Mesenteric fat pad (tissue), 1 donor: ENCODE measurements at regions not wholly inside any gene's neighbourhood (a gene's known extent, or its start where the extent isn't known, plus 50 kb on each side); places are given as distances from the start of the nearest gene placed in this dataset.
"Not testable (repeated sequence)": the region's sequence is repeated elsewhere in the genome, so short reads cannot be mapped to it uniquely, and the experiment has no call there.

ENCODE experiments used
- DNase-seq: peaks from one replicate; pipeline ENCODE4 v3.0.0-alpha.2; 2020; ENCODE audit warnings: low spot score
- donor health status: DM: yes; HTN: yes; CAD: no.

DNA sequence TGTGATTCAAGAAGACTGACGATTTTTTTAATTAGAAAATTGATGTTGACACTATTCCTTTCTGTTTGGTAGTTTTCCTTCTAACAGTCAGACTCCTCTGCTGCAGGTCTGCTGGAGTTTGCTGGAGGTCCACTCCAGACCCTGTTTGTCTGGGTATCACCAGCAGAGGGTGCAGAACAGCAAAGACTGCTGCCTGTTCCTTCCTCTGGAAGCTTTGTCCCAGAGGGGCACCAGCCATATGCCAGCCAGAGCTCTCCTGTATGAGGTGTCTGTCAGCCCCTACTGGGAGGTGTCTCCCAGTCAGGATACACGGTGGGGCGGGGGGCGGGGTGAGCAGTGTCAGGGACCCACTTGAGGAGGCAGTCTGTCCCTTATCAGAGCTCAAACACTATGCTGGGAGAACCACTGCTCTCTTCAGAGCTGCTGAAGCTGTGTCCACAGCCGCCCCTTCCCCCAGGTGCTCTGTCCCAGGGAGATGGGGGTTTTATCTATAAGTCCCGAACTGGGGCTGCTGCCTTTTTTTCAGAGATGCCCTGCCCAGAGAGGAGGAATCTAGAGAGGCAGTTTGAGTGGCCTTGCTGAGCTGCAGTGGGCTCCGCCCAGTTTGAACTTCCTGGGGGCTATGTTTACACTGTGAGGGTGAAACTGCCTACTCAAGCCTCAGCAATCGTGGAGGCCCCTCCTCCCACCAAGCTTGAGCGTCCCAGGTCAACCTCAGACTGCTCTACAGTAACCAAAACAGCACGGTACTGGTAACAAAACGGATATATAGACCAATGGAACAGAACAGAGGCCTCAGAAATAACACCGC, 1358.1 kb upstream of the CHAC2 start:
- DNase-seq, result not testable (repeated sequence)

DNA sequence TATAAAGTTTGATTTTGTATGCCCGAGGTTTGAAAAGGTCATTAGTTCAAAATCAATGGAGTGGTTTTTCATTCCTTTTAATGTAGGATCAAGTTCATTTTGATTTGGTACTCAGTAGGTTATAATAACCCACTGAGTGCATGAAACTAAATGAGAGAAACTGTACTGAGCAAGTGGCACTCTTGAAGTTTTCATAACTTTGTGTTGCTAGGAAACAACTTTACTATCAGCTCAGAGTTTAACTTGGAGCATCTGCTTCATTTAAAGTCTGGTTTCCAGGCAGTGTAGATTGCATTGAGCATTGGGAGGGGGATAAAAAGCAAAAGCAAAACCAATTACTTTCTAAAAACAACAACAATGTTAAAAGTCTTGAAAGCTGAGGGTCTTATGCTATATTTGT, 1361.6 kb upstream of the CHAC2 start:
- DNase-seq, result no peak

DNA sequence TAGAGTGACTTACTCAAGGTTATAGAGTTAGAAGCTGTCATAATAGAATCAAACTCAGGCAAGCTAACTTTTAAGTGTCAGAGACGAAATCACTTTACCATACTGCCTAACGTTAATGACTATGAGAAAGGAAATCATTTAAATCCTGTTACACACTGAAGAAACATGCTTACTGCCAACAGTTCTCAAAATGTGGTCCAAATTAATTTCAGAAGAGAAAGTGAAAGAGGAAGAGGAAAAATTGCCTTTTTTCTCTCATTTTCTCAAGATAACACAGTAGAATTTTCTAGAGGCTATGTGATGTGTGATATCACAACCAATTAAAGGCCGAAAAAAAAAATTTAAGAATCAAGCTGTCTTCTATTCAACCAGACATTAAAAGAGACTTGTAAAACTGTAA, 1362.7 kb upstream of the CHAC2 start:
- DNase-seq, result no peak

DNA sequence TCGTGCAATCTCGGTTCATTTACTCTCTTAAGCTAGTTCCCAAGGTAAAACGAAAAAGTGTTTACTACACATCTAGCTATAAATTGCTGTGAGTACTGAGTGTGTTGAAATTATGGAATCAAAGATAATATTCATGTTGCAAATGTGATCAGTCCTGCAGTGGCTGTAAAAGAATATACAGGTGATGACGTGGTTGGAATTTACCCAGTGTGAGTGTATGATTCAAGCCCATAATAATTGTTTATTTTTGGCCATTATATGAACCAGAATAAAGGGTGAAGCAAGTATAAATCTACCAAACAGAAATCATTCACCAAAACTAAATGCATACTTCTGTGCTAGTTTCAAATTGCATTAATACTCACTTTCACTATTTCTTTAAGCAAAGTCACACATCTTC, 1363.6 kb upstream of the CHAC2 start:
- DNase-seq, result no peak

DNA sequence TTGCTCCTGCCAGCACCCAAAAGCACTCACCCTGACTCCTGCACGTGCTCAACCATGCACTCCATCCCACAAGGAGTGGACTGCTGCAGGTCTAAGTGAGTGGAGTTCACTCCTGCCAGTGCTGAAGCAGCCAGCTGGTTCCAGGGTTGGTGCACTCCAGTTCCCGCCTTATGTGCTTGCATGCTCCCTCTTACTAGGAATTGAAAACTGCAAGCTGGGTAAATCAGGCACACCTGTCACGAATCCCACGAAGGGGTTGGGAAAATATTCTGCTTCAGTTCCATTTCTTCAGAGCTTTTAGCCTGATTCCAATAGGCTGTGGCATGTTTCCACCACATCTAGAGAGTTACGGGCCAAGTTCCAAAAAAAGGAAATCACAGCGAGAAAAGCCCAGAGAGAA, 1365.5 kb upstream of the CHAC2 start:
- DNase-seq, result no peak

DNA sequence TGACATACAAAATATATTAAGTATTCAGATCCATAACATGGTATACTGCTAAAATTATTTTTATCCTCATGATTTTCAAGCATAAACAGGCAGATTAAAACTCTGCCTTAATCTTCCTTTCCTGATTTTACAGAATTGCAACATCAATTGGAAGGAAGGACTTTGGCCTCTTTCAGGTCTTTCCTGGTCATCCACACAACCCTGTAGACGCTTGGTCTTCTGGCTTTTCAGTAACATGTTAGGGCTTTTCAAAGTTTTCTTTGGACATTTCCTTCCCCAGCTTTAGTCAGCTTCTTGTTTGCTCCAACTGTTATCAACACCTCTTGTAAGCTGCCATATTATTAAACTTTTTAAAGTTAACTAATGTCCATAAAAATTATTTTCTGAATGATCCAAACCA, 1364.9 kb upstream of the NRXN1 start:
- no peak for DNase-seq

DNA sequence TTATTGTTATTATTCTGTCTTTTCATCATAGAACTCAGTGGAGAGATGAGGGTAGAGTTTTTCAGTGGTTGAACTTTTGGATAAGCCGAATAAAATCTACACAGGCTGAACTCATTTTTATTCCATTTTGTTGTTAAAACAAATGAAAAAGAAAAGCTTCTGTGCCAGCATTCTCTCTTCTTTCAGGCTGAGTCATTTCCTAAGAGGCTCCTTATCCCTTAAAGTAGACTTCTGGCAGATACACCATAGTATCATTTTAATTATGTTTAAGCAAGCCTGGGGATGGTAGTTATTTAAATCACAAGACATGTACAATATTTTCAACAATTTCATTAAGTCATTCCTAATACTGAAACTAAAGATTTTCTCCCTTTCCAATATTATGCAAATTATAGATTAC, 1364.0 kb upstream of the NRXN1 start:
- DNase-seq, result no peak

DNA sequence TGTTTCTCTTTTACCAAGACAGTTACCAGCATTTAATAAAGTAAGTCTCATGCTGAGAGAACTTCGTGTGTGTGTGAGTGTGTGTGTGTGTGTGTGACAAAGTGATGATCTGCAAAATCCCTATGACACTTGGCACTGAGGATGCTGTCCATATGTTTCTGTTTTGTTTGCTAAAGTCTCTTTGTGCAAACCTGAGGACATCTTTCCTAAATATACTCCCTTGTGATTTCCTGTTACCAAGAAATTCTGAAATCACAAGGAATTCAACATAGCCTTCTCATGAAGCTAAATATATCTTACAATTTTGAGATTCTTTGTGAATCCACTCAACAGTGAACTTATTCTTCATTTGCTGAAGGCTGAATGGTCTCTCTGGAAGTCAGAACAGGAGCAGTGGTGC, 1359.7 kb upstream of the NRXN1 start:
- no peak for DNase-seq

DNA sequence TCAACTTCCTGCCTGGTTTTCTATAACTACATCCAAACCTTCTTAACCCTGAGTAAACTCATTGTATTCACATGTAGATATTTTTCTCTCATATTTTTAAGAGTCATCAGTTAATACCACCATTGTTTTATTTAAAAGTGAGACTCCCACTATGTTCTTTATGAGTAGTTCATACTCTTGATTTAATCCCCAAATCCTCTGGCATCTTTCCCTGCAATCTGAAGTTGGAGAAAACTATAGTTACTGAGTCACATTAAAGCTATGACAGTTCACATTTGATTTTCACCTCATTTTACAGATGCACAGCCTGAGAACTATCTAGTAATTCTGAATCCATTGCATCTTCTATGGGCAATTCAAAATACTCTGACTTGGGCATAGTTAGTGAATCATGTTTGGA, 1358.7 kb upstream of the NRXN1 start:
- no peak for DNase-seq

DNA sequence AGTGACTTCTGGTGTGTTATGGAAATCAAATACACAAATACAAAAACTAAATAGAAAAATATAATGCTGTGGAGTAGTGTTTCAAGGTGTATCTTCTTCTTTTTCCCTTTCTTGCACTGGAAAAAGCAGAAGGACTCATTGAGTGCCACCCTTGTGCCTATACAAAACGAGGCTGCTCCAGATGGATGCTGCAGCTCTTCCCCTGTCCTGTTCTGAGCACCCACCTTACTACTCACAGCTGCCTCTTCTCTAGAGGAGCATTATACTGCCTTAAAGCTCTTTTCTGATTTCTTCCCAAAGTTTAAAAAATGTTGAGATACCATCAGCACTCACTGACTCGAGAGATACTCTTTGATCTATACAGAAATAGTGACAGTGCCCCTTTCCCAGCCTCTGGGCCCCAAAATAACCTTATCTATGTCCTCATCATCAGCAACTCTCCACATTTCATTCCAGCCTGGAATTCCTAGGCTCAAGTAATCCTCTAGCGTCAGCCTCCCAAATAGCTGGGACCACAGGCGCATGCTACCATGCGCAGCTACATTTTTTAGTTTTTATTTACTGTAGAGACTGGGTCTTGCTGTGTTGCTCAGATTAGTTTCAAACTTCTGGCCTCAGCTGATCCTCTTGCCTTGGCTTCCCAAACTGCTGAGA, 1356.1 kb upstream of the NRXN1 start:
- DNase-seq, result no peak

DNA sequence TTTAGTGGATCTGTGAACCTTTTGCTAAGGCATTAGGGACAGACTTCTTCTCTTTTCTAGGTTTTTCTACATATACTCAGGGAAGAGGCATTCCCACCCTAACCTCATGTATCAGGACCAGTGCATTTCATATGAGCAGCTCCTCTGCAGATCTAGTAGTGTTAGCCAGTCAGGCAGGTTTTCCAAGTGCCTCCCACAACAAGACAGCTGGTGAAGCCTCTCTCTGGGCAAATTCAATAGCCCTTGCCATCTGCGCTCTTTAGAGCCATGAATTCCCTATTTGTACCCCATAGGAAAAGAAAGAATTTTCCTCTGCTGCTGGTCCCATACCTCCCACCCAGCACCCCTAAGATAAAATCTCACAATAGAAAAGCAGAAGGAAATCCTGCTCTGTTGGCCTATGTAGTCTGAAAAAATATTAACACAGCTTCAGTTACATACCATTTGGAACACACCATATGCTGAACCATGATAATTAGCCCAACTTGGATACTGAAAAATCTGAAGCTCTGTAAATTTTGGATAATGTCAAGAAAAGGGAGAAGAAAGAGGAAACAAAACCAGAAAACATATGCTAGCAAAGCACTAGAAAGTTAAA, 1354.6 kb upstream of the NRXN1 start:
- DNase-seq, result no peak

DNA sequence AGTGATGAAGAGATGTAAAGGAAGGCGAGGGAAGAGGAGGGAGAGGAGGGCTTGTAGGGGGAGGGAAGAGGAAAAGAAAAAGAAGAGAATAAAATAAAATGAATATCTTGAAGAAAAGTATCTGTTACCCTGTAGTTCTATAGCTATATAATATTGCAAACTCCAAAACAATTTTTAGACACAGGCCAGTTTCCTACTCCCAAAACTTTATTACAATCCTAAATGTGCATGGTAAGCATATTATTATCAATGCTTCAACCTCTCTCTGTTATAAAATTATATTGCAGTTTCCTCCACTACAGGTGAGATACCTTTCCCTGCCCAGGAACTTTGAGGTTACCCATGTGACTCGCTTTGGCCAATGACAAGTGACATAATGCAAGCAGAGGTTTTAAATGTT, 1351.6 kb upstream of the NRXN1 start:
- no peak for DNase-seq

DNA sequence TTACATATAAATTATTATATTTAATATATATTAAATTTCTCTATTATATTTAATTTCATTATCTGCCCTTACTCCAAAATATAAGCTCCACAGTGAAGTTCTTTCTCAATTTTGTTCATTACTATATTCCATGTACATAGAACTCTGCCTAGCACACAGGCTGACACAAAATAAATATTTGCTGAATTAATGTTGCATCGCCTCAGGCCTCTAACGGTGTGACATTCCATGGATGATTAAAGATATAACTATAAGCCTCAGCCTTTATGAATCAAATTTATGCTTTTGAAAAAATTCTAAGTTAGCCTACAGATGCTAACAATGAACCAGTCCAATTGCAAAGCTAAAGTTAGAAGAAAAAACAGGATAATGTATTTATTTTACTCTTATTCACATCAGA, 1337.2 kb upstream of the NRXN1 start:
- DNase-seq, result no peak

DNA sequence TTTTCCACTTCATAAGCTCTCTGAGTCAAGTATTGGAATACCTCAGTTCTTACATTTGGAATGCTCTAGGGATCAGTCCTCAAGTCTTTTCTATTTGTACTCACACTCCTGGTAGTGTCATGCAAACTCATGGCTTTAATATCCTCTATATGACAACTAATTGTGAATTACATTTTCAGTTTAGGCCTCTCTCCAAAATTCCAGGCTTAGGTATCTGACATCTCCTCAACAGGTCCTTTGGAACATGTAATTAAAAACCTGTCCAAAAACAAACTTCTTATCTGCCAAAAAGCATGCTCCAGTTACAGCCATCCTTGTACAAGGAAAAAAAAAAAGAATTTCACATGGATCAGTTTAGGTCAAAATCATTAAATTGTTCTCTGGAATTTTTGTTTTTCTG, 1336.2 kb upstream of the NRXN1 start:
- no peak for DNase-seq

DNA sequence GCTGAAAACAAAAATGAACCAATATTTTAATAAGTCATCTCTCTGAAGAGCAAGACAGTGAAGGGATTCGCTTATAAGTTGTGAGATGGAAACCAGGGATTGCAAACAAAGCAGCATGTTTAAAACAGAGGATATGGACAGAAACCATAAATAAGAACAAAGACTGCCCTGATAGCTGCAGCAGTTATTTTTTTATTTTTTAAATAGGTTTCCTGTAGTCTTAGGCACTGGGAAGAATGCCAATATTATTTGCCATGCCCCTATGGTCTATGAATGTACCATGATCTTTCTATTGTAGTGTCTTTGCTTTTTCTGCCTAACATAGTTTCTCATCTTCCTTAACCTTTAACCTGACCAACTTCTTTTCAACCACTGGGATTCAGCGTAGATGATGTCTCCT, 1334.0 kb upstream of the NRXN1 start:
- DNase-seq, result no peak

DNA sequence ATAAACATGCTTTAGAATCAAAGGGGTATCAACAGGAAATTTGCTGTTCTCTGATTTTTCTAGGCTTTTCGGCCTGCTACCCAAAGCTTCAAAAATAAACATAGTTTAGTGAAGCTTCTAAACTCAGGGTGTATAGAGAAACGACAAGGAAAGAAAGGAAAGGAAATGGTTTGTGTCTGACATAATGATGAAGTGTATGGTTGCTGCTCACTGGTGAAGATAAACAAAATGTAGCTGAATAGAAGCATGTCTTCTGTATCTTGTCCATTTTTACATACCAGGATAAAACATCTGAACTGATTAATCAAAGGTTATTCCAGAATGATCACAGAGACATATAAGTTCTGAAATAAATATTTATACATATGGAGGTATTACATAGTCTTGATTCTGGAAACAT, 1324.6 kb upstream of the NRXN1 start:
- DNase-seq, result no peak

DNA sequence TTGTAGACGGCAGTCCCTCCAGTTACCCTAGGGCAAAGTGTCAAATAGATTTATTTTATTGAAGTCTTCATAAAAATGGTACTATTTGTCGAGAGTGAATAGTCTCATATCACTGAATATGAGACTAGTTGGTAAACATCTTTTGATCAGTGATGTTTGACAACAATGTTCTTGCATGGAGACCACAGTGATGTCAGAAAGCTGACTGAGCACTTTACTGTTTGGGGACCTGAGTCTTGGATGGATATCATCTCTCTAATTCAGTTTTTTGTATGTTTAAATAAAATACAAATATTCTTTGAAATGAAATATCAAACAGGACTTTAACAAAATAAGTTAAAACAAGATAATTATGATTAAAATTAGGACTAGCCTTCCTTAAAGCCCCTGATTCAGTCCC, 1315.4 kb upstream of the NRXN1 start:
- DNase-seq, result no peak

DNA sequence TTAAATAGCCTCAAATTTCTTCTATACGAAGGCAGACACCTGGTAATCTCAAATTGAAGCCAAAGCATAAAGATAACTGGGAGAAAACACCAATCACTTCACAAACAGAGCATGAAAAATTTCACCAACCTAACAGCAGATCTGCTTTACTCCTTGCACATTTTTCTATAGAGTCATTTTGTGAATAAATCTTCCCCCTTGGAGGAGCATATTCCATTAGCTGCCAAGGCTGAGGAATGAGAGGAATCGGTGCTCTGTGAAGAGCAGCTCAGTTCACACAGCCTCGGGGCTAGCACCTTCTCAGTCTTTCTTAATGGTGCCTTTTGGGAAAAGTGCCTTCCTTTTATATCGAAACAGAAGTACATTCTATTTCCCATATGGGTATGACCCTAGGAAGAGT, 1313.7 kb upstream of the NRXN1 start:
- no peak for DNase-seq

DNA sequence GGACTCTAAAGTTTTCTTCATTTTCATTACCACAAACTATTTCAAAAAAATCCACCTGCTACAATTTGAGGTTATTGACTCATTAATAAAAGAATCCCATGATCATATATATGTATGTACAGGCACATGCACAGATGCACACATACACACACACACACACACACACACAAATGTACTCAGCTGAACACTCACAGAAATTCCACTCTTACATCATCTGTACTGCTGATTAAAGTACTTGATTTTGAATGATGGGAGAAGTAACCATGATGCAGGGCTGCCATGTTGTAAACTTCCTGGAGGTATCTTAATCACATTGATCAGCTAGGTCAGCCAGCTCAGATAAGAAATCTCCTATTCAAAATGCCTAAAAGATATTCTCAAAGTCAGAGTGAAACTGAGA, 1313.2 kb upstream of the NRXN1 start:
- DNase-seq, result no peak

DNA sequence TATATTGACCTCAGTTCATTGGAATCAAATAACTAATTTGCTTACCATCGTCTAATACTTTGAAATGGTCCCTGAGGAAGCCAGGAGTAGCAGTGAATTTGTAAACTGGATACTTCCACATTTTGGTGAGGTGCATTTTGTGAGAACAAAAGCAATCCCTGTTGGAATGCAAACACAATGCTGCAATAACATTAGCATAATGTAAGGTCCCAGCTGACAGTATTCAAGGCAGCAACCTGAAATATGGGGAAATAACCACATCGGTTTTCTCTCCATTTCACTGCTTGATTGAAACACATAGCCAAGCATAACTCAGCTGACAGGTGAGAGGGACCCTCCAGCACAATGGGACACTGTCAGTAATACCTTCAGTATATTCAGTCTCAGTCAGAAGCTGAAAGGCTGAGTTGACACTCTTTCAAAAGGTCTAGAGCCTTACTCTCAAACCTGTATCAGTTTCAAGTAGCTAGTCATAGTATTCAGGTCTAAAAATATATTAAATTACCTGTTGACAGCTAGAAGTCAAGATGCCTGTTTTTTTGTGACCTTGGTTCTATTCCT, 1311.9 kb upstream of the NRXN1 start:
- no peak for DNase-seq

DNA sequence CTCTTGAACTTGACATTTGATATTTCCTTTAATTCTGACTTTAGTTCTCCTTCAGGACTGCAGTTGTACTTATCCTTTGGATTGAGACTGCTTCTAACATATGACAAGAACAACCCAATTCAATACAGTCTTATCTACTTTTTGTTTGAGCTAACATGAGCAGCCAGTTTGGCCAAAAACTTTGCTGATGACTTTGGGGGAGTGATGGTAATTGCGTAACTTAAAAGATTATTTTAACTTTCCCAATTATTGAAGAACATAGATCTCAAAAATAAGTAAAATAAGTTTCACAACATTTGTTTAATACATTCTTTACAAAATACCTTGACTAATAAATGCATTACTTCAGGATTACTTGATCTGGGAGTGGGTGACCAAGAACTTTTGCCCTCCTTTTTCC, 1311.1 kb upstream of the NRXN1 start:
- no peak for DNase-seq

DNA sequence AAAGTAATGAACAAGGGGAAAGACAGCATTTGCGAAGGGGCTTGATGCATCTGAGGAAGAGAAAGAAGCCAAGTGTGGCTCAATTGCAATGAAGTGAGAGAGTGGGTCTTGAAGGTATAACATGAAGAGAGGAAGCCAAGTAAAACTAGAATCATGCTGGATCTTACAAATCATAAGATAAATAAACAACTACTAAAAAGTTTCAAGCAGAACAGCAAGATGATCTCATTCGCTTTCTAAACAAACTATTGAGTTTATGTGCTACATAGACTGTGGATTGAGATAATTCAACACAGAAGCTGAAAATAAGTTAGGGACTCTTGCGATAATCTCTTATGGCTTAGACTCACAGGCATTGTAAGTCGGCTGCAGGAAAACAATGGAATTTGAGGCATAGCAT, 1310.5 kb upstream of the NRXN1 start:
- no peak for DNase-seq

DNA sequence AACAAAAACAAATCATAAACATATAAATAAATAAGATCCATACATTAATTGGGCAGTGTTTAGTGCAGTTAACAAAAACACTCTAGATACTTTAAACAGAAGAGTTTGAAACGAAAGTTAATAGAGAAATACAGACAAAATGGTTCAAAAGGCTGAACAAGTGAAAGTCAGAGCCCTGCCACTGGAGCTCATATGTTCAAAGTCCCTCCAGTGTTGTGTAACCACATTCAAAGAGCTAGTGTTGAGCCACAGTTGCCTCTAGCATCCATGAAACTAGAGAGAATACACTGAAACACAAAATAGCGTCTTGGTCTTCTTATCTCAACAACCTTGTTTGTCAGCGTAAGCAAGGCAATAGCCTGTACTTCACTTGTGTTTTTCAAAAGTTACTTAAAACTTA, 1309.8 kb upstream of the NRXN1 start:
- DNase-seq, result no peak
